ENCODE measurements at regions not wholly inside any gene's neighbourhood (a gene's known extent, or its start where the extent isn't known, plus 50 kb on each side); places are given as distances from the start of the nearest gene placed in this dataset.

DNA sequence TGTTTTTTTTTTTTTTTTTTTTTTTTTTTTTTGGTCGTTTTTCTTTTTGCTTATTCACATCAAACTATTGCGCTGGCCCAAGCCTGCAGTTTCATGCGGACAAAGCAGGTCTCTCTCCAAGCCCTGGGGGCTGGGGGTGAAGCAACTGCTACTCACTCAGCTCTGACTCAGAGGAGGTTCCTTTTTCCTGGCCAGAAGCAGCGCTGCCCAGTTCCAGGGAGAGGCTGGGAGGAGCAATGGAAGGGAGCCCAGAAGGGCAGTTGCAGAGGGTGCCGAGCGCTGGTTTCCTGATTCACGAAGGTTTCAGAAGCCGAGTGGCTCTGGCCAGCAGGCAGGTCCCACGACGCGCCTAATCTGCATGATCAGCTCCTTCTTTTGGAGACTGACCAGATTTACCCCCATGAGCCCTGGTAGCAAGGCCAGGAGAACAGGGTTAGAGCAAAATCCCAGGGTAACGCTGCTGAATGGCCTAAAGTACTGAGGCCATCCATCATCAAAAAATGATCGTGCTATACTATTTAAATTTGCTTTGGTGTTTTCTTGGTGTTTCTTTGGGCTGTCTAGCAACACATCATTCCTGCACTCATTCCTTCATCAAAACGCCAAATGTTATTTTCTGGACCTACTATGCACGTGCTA lies 144.7 kb upstream of the SOX9 start:
- CTCF ChIA-PET, result no interaction called here
- Histone ChIP-seq H3K4me1 (ENCODE audit: control insufficient read depth, extremely low read depth, insufficient read depth, low read length) (no peaks in the 10 kb centered on the region), H3K79me2 (ENCODE audit: control insufficient read depth, insufficient read depth, low read length) (no peaks in the 10 kb centered on the region), H3K27ac (ENCODE audit: insufficient read depth, low read depth, low read length) (no peak overlapping the region), H3K9me3 (replicated peaks; ENCODE audit: control insufficient read depth, insufficient read depth, low read length) (no peaks in the 10 kb centered on the region), H3K4me3 (replicated peaks in 1 of 3; ENCODE audit: insufficient read depth in 1 of 3, low read depth in 1 of 3, low read length in 3 of 3) (no peak overlapping the region), H2AFZ (ENCODE audit: low read depth, low read length) (no peak overlapping the region), H3K4me2 (ENCODE audit: insufficient read depth, low read length) (no peak overlapping the region), H4K20me1 (replicated peaks; ENCODE audit: control insufficient read depth, extremely low read depth, insufficient read depth, low read length) (no peaks in the 10 kb centered on the region), H3K9ac (replicated peaks; ENCODE audit: extremely low read depth, insufficient read depth, low read length) (no peak overlapping the region), H3K27me3 (ENCODE audit: control insufficient read depth in 2 of 2, insufficient read depth in 2 of 2, low read length in 2 of 2) (no peaks in the 10 kb centered on the region), H3K9me1 (replicated peaks; ENCODE audit: control insufficient read depth, extremely low read depth, insufficient read depth, low read length) (no peaks in the 10 kb centered on the region), H3K36me3 (ENCODE audit: control insufficient read depth in 2 of 2, extremely low read depth in 1 of 2, insufficient read depth in 2 of 2, low read length in 2 of 2) (no peaks in the 10 kb centered on the region)
- intact Hi-C loops (cut with micrococcal nuclease) (no loop called here), dilution Hi-C loops (cut with MboI; ENCODE audit: extremely low pct_ligation_motif_present, low sequenced_read_pairs) (no loop called here)
- POLR2A ChIA-PET, result no interaction called here
- no TSS peak for BruUV-seq (replicated peaks)
- DNase-seq (ENCODE audit: low read depth, low spot score), result no peak
- TF ChIP-seq JUN (IDR thresholded peaks at IDR 0.05; ENCODE audit: borderline replicate concordance, insufficient read depth, insufficient read length, low read depth), result no peak
- TF ChIP-seq POLR2AphosphoS5 (IDR thresholded peaks at IDR 0.05; ENCODE audit: insufficient read depth, low read depth, low read length), result no peak
- TF ChIP-seq POLR2A (IDR thresholded peaks at IDR 0.05; ENCODE audit: low read depth, low read length), result no peak
- no peak for TF ChIP-seq EZH2 (IDR thresholded peaks at IDR 0.05; ENCODE audit: borderline replicate concordance, low read depth, low read length, severe bottlenecking)
- TF ChIP-seq, protein P1, sequence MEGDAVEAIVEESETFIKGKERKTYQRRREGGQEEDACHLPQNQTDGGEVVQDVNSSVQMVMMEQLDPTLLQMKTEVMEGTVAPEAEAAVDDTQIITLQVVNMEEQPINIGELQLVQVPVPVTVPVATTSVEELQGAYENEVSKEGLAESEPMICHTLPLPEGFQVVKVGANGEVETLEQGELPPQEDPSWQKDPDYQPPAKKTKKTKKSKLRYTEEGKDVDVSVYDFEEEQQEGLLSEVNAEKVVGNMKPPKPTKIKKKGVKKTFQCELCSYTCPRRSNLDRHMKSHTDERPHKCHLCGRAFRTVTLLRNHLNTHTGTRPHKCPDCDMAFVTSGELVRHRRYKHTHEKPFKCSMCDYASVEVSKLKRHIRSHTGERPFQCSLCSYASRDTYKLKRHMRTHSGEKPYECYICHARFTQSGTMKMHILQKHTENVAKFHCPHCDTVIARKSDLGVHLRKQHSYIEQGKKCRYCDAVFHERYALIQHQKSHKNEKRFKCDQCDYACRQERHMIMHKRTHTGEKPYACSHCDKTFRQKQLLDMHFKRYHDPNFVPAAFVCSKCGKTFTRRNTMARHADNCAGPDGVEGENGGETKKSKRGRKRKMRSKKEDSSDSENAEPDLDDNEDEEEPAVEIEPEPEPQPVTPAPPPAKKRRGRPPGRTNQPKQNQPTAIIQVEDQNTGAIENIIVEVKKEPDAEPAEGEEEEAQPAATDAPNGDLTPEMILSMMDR (IDR thresholded peaks at IDR 0.05; ENCODE audit: extremely low read depth in 1 of 2, insufficient read depth in 1 of 2, low read depth in 1 of 2, low read length in 2 of 2), result no peak
- no peak for FAIRE-seq

DNA sequence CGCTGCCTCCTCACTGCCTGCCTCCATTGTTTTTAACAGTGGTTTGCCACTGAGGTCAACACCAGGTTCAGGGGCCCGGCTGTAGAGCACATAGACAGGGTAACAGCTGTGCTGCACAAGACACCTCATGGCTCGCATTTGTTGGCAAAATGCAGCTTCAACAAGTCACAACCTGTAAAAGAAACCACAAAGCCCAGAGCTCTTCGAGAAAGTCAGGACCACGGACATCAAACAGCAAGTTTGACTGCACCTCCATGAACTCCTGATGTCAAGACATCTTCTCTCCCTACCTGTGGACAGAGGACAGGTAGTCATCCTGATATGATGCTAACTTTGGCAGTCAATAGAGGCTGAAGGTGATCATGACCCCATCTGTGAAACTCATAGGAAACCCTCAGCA lies 142.4 kb upstream of the SOX9 start:
- POLR2A ChIA-PET, result no interaction called here
- FAIRE-seq (no peak), DNase-seq (ENCODE audit: low read depth, low spot score) (no peak)
- no peak overlapping the region for H2AFZ ChIP-seq (ENCODE audit: low read depth, low read length)
- no peak overlapping the region for H3K4me2 ChIP-seq (ENCODE audit: insufficient read depth, low read length)
- dilution Hi-C loops (cut with MboI; ENCODE audit: extremely low pct_ligation_motif_present, low sequenced_read_pairs) (no loop called here), intact Hi-C loops (cut with micrococcal nuclease) (no loop called here)
- no TSS peak for BruUV-seq (replicated peaks)
- no peak overlapping the region for H3K9ac ChIP-seq (replicated peaks; ENCODE audit: extremely low read depth, insufficient read depth, low read length)
- H3K4me1 ChIP-seq (ENCODE audit: control insufficient read depth, extremely low read depth, insufficient read depth, low read length), result no peaks in the 10 kb centered on the region
- no peak for TF ChIP-seq JUN (IDR thresholded peaks at IDR 0.05; ENCODE audit: borderline replicate concordance, insufficient read depth, insufficient read length, low read depth)
- no peak for TF ChIP-seq MYC (IDR thresholded peaks at IDR 0.05; ENCODE audit: low read depth, low read length)
- TF ChIP-seq FOS (IDR thresholded peaks at IDR 0.05; ENCODE audit: borderline replicate concordance, insufficient read depth, low read length), result no peak
- TF ChIP-seq POLR2A (IDR thresholded peaks at IDR 0.05; ENCODE audit: low read depth, low read length), result no peak
- no peak for TF ChIP-seq EZH2 (IDR thresholded peaks at IDR 0.05; ENCODE audit: borderline replicate concordance, low read depth, low read length, severe bottlenecking)
- no peak for TF ChIP-seq GATA2 (IDR thresholded peaks at IDR 0.05; ENCODE audit: insufficient read depth, insufficient read length, low read depth, low read length)
- TF ChIP-seq, protein P1 (IDR thresholded peaks at IDR 0.05; ENCODE audit: extremely low read depth in 1 of 2, insufficient read depth in 1 of 2, low read depth in 1 of 2, low read length in 2 of 2), result no peak
- TF ChIP-seq, protein P2, sequence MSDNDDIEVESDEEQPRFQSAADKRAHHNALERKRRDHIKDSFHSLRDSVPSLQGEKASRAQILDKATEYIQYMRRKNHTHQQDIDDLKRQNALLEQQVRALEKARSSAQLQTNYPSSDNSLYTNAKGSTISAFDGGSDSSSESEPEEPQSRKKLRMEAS (IDR thresholded peaks at IDR 0.05; ENCODE audit: insufficient read depth, insufficient read length), result no peak
- TF ChIP-seq POLR2AphosphoS5 (IDR thresholded peaks at IDR 0.05; ENCODE audit: insufficient read depth, low read depth, low read length), result no peak
- H3K36me3 ChIP-seq (ENCODE audit: control insufficient read depth in 2 of 2, extremely low read depth in 1 of 2, insufficient read depth in 2 of 2, low read length in 2 of 2), result no peaks in the 10 kb centered on the region
- CTCF ChIA-PET, result no interaction called here
- H3K9me3 ChIP-seq (replicated peaks; ENCODE audit: control insufficient read depth, insufficient read depth, low read length), result no peaks in the 10 kb centered on the region
- H3K27me3 ChIP-seq (ENCODE audit: control insufficient read depth in 2 of 2, insufficient read depth in 2 of 2, low read length in 2 of 2), result no peaks in the 10 kb centered on the region
- no peaks in the 10 kb centered on the region for H3K79me2 ChIP-seq (ENCODE audit: control insufficient read depth, insufficient read depth, low read length)
- no peak overlapping the region for H3K4me3 ChIP-seq (replicated peaks in 1 of 3; ENCODE audit: insufficient read depth in 1 of 3, low read depth in 1 of 3, low read length in 3 of 3)
- no peak overlapping the region for H3K27ac ChIP-seq (ENCODE audit: insufficient read depth, low read depth, low read length)
- no peaks in the 10 kb centered on the region for H4K20me1 ChIP-seq (replicated peaks; ENCODE audit: control insufficient read depth, extremely low read depth, insufficient read depth, low read length)
- no peaks in the 10 kb centered on the region for H3K9me1 ChIP-seq (replicated peaks; ENCODE audit: control insufficient read depth, extremely low read depth, insufficient read depth, low read length)

Measured in endothelial cell of umbilical vein (primary cell).